ENCODE measurements at regions not wholly inside any gene's neighbourhood (a gene's known extent, or its start where the extent isn't known, plus 50 kb on each side); places are given as distances from the start of the nearest gene placed in this dataset.

GRCh38 chr2:71896385-71897136 is 251.1 kb downstream of the CYP26B1 start:
- DNase-seq (ENCODE audit: extremely low read depth in 1 of 2, low read depth in 1 of 2) = no peak

- DNase-seq (ENCODE audit: extremely low read depth in 1 of 2, low read depth in 1 of 2) = no peak
Observed at GRCh38 chr2:71895320-71896161, 252.1 kb downstream of the CYP26B1 start.

- DNase-seq (ENCODE audit: extremely low read depth in 1 of 2, low read depth in 1 of 2) = no peak
Observed at GRCh38 chr2:71894261-71894660, 253.4 kb downstream of the CYP26B1 start.

GRCh38 chr2:71893646-71894045 is 254.0 kb downstream of the CYP26B1 start:
- DNase-seq (ENCODE audit: extremely low read depth in 1 of 2, low read depth in 1 of 2) = no peak

- no peak for DNase-seq (ENCODE audit: extremely low read depth in 1 of 2, low read depth in 1 of 2)
Observed at GRCh38 chr2:71892896-71893295, 254.8 kb downstream of the CYP26B1 start.

- no peak for DNase-seq (ENCODE audit: extremely low read depth in 1 of 2, low read depth in 1 of 2)
Observed at GRCh38 chr2:71892423-71892730, 255.3 kb downstream of the CYP26B1 start.

GRCh38 chr2:71891719-71892422 is 255.8 kb downstream of the CYP26B1 start:
- no peak for DNase-seq (ENCODE audit: extremely low read depth in 1 of 2, low read depth in 1 of 2)

GRCh38 chr2:71891155-71891554 is 256.5 kb downstream of the CYP26B1 start:
- no peak for DNase-seq (ENCODE audit: extremely low read depth in 1 of 2, low read depth in 1 of 2)

GRCh38 chr2:71889759-71890684 is 257.6 kb downstream of the CYP26B1 start:
- no peak for DNase-seq (ENCODE audit: extremely low read depth in 1 of 2, low read depth in 1 of 2)

GRCh38 chr2:71888751-71889445 is 258.8 kb downstream of the CYP26B1 start:
- DNase-seq (ENCODE audit: extremely low read depth in 1 of 2, low read depth in 1 of 2) = no peak

GRCh38 chr2:71887196-71887595 is 260.5 kb downstream of the CYP26B1 start:
- DNase-seq (ENCODE audit: extremely low read depth in 1 of 2, low read depth in 1 of 2) = no peak

GRCh38 chr2:71886241-71886640 is 261.4 kb downstream of the CYP26B1 start:
- no peak for DNase-seq (ENCODE audit: extremely low read depth in 1 of 2, low read depth in 1 of 2)

GRCh38 chr2:71884303-71885042 is 263.2 kb downstream of the CYP26B1 start:
- no peak for DNase-seq (ENCODE audit: extremely low read depth in 1 of 2, low read depth in 1 of 2)

- no peak for DNase-seq (ENCODE audit: extremely low read depth in 1 of 2, low read depth in 1 of 2)
Observed at GRCh38 chr2:71882949-71883472, 264.7 kb downstream of the CYP26B1 start.

GRCh38 chr2:71882236-71882946 is 265.3 kb downstream of the CYP26B1 start:
- no peak for DNase-seq (ENCODE audit: extremely low read depth in 1 of 2, low read depth in 1 of 2)

- no peak for DNase-seq (ENCODE audit: extremely low read depth in 1 of 2, low read depth in 1 of 2)
Observed at GRCh38 chr2:71880846-71881610, 266.6 kb downstream of the CYP26B1 start.

GRCh38 chr2:71880287-71880686 is 267.4 kb downstream of the CYP26B1 start:
- no peak for DNase-seq (ENCODE audit: extremely low read depth in 1 of 2, low read depth in 1 of 2)
